ENCODE measurements at regions not wholly inside any gene's neighbourhood (a gene's known extent, or its start where the extent isn't known, plus 50 kb on each side); places are given as distances from the start of the nearest gene placed in this dataset.

DNA sequence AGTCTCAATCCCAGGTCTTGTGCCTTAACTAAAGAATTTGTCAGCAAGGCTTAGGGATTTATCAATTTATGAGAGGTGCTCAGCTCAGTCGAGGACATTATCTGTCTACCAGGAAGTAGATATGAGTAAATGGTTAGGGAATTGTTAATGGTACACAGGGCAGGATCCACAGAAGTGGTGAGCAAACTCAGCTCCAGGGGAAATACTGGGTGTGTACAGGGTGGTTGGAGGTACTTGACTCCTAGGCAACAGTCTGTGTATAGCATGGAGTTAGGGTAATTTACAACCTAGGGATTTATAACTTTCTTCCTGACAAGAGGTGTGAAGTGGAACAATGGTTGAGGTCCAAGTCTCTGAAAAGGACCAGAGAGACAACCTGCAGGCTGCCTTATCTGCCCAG, 123.4 kb upstream of the OR9Q1 start:
- no peaks in the 10 kb centered on the region for H3K36me3 ChIP-seq (ENCODE audit: control insufficient read depth in 2 of 2, insufficient read depth in 1 of 2, low read length in 2 of 2)
- H3K9me3 ChIP-seq (ENCODE audit: control insufficient read depth, insufficient read depth, low read depth, low read length), result no peaks in the 10 kb centered on the region
- no peak overlapping the region for H3K4me3 ChIP-seq (ENCODE audit: low read depth, low read length)
- H3K4me1 ChIP-seq (ENCODE audit: control insufficient read depth, insufficient read depth, low read length), result no peaks in the 10 kb centered on the region
- CTCF ChIA-PET, result interaction anchor here (0.6 to 0.7 kb wide), 2 partner anchors 403 to 407 kb away, joined by 3 read pairs; no protein-coding TSS in a partner anchor
- TF ChIP-seq ZBTB8A (tag by site-specific recombination; IDR thresholded peaks at IDR 0.05) (no peak), ZNF580 (tag by site-specific recombination; IDR thresholded peaks at IDR 0.05) (no peak), ZNF23 (tag by site-specific recombination; IDR thresholded peaks at IDR 0.05; ENCODE audit: borderline replicate concordance) (no peak), ZSCAN30 (tag by site-specific recombination; IDR thresholded peaks at IDR 0.05) (no peak), ZNF24 (tag by site-specific recombination; IDR thresholded peaks at IDR 0.05) (no peak), SETDB1 (IDR thresholded peaks at IDR 0.05; ENCODE audit: insufficient read length, low read length) (no peak), ZNF629 (tag by site-specific recombination; IDR thresholded peaks at IDR 0.05) (no peak), GLIS1 (tag by site-specific recombination; IDR thresholded peaks at IDR 0.05) (no peak), ZNF37A (tag by site-specific recombination; IDR thresholded peaks at IDR 0.05) (no peak), ZNF529 (tag by site-specific recombination; IDR thresholded peaks at IDR 0.05; ENCODE audit: insufficient replicate concordance) (no peak)
- no peak overlapping the region for H3K27ac ChIP-seq (ENCODE audit: extremely low read depth, low read depth, low read length)
- POLR2A ChIA-PET, result no interaction called here

GRCh38 chr11:57901278-57901677, 122.4 kb upstream of the OR9Q1 start:
- Histone ChIP-seq H3K36me3 (ENCODE audit: control insufficient read depth in 2 of 2, insufficient read depth in 1 of 2, low read length in 2 of 2) (no peaks in the 10 kb centered on the region), H3K4me1 (ENCODE audit: control insufficient read depth, insufficient read depth, low read length) (no peaks in the 10 kb centered on the region), H3K4me3 (ENCODE audit: low read depth, low read length) (no peak overlapping the region), H3K27ac (ENCODE audit: extremely low read depth, low read depth, low read length) (no peak overlapping the region), H3K9me3 (ENCODE audit: control insufficient read depth, insufficient read depth, low read depth, low read length) (no peaks in the 10 kb centered on the region)
- ChIA-PET CTCF (no interaction called here), POLR2A (no interaction called here)
- TF ChIP-seq ZNF76 (tag by site-specific recombination; IDR thresholded peaks at IDR 0.05; ENCODE audit: borderline replicate concordance, low read depth) (no peak), TRIM28 (IDR thresholded peaks at IDR 0.05; ENCODE audit: borderline replicate concordance, low read length) (no peak)

- no peak overlapping the region for H3K4me3 ChIP-seq (ENCODE audit: low read depth, low read length)
- H3K27ac ChIP-seq (ENCODE audit: extremely low read depth, low read depth, low read length), result no peak overlapping the region
- CTCF ChIA-PET, result no interaction called here
- POLR2A ChIA-PET, result no interaction called here
- TF ChIP-seq MYNN (tag by site-specific recombination; IDR thresholded peaks at IDR 0.05; ENCODE audit: borderline replicate concordance) (no peak), ZIC2 (tag by site-specific recombination; IDR thresholded peaks at IDR 0.05) (no peak), RBAK (tag by site-specific recombination; IDR thresholded peaks at IDR 0.05) (no peak)
- H3K9me3 ChIP-seq (ENCODE audit: control insufficient read depth, insufficient read depth, low read depth, low read length), result no peaks in the 10 kb centered on the region
- H3K36me3 ChIP-seq (ENCODE audit: control insufficient read depth in 2 of 2, insufficient read depth in 1 of 2, low read length in 2 of 2), result no peaks in the 10 kb centered on the region
- no peaks in the 10 kb centered on the region for H3K4me1 ChIP-seq (ENCODE audit: control insufficient read depth, insufficient read depth, low read length)
These were observed 121.9 kb upstream of the OR9Q1 start for GRCh38 chr11:57901756-57902155.

- Histone ChIP-seq H3K9me3 (ENCODE audit: control insufficient read depth, insufficient read depth, low read depth, low read length) (no peaks in the 10 kb centered on the region), H3K4me1 (ENCODE audit: control insufficient read depth, insufficient read depth, low read length) (no peaks in the 10 kb centered on the region), H3K27ac (ENCODE audit: extremely low read depth, low read depth, low read length) (no peak overlapping the region), H3K4me3 (ENCODE audit: low read depth, low read length) (no peak overlapping the region), H3K36me3 (ENCODE audit: control insufficient read depth in 2 of 2, insufficient read depth in 1 of 2, low read length in 2 of 2) (no peaks in the 10 kb centered on the region)
- ChIA-PET POLR2A (no interaction called here), CTCF (no interaction called here)
- TF ChIP-seq OSR2 (tag by site-specific recombination; IDR thresholded peaks at IDR 0.05) (no peak), GLI4 (tag by site-specific recombination; IDR thresholded peaks at IDR 0.05) (no peak), ZNF791 (tag by site-specific recombination; IDR thresholded peaks at IDR 0.05) (no peak), ZNF341 (tag by site-specific recombination; IDR thresholded peaks at IDR 0.05; ENCODE audit: low read depth) (no peak), ZNF416 (tag by site-specific recombination; IDR thresholded peaks at IDR 0.05) (no peak), ZNF777 (tag by site-specific recombination; IDR thresholded peaks at IDR 0.05; ENCODE audit: borderline replicate concordance) (no peak), KLF9 (tag by site-specific recombination; IDR thresholded peaks at IDR 0.05; ENCODE audit: low read depth) (no peak), ZNF830 (tag by site-specific recombination; IDR thresholded peaks at IDR 0.05; ENCODE audit: low read depth) (no peak), ZNF560 (tag by site-specific recombination; IDR thresholded peaks at IDR 0.05; ENCODE audit: borderline replicate concordance) (no peak), SP2 (tag by site-specific recombination; IDR thresholded peaks at IDR 0.05) (no peak), BCL11B (tag by site-specific recombination; IDR thresholded peaks at IDR 0.05; ENCODE audit: low read depth) (no peak), ZNF354C (tag by site-specific recombination; IDR thresholded peaks at IDR 0.05; ENCODE audit: borderline replicate concordance, low read depth) (no peak), RBAK (tag by site-specific recombination; IDR thresholded peaks at IDR 0.05) (no peak), KLF16 (tag by site-specific recombination; IDR thresholded peaks at IDR 0.05) (no peak), ZSCAN23 (tag by site-specific recombination; IDR thresholded peaks at IDR 0.05) (no peak), ZNF654 (tag by site-specific recombination; IDR thresholded peaks at IDR 0.05; ENCODE audit: low read depth) (no peak), SP7 (tag by site-specific recombination; IDR thresholded peaks at IDR 0.05) (no peak)
- TF ChIP-seq, protein P1, sequence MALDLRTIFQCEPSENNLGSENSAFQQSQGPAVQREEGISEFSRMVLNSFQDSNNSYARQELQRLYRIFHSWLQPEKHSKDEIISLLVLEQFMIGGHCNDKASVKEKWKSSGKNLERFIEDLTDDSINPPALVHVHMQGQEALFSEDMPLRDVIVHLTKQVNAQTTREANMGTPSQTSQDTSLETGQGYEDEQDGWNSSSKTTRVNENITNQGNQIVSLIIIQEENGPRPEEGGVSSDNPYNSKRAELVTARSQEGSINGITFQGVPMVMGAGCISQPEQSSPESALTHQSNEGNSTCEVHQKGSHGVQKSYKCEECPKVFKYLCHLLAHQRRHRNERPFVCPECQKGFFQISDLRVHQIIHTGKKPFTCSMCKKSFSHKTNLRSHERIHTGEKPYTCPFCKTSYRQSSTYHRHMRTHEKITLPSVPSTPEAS (tag by site-specific recombination; IDR thresholded peaks at IDR 0.05), result no peak
These were observed 120.7 kb upstream of the OR9Q1 start for GRCh38 chr11:57903011-57903410.
